Mucosa of descending colon (tissue), 3 donors: ENCODE measurements at regions not wholly inside any gene's neighbourhood (a gene's known extent, or its start where the extent isn't known, plus 50 kb on each side); places are given as distances from the start of the nearest gene placed in this dataset.

Experiments
- ATAC-seq: fragments of 200-7000 bp; cut with Tn5 transposase; one replicate; pipeline ENCODE4 v1.9.1; 2020; ENCODE audit warnings: mild to moderate bottlenecking, moderate library complexity
- DNase-seq, 3 donors: peaks; one replicate each; pipeline ENCODE4 v3.0.0-alpha.2; 2020
- H3K36me3 ChIP-seq: fragments of 200-600 bp; one replicate; pipeline ENCODE4 v1.8.0; 2021; ENCODE audit warnings: low read depth, mild to moderate bottlenecking
- H3K4me1 ChIP-seq: fragments of 200-600 bp; one replicate; pipeline ENCODE4 v1.8.0; 2021; ENCODE audit warnings: low read depth, mild to moderate bottlenecking
- H3K4me3 ChIP-seq: fragments of 200-600 bp; one replicate; pipeline ENCODE4 v1.8.0; 2021; ENCODE audit warnings: mild to moderate bottlenecking
- H3K9me3 ChIP-seq: fragments of 200-600 bp; one replicate; pipeline ENCODE4 v1.8.0; 2021; ENCODE audit warnings: mild to moderate bottlenecking
- intact Hi-C, 2 donors: fragments of 100-400 bp; cut with DNase I in 1 of 2; cut with micrococcal nuclease in 1 of 2; formaldehyde crosslinking; loops; one replicate each; pipeline versions ENCODE4 v1.11.0 to v1.11.1; 2022; cut with DNase I, micrococcal nuclease
- TF ChIP-seq, protein P1 (sequence below): fragments of 200-600 bp; IDR thresholded peaks from one replicate; pipeline ENCODE4 v1.8.0; 2022; ENCODE audit warnings: antibody characterized with exemption, mild to moderate bottlenecking
- donor health status: DM: no; HTN: no; CAD: no; lungs with moderate emphysema.
- donor health status: DM: no; HTN: no; CAD: no.
- donor health status: DM: no; HTN: yes; CAD: no.

DNA sequence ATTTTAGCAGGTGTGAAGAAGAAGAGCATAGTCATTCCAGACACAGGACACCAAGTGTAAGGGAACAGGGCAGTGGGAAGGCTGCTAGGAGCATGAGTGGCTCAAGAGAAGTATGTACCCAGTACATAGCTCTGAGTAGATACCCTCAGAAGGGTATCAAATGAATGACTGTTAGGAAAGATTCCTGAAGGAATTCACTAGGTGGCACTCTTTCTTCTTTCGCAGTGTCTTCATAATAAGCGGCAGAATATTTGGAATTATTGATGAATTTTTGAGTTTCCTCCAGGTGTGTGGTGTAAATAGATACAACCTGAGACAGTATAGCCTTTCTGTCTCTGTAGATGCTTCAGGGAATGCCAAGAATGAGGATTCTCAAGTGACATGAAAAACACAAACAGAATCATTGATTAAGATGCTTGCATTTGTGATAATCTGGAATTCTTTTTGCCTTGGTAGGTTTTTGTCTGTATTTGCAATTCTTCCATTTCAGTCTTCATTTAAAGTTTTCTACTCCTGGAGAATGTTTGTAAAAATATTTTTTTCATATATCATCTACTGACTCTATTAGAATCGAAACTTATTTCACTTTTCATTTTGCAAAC, 264.3 kb upstream of the RIMS1 start:
- H3K36me3 ChIP-seq = no peaks in the 10 kb centered on the region
- H3K4me3 ChIP-seq = no peak overlapping the region
- no peaks in the 10 kb centered on the region for H3K4me1 ChIP-seq
- peaks cover 8% of the 10 kb centered on the region for H3K9me3 ChIP-seq
- ATAC-seq (no peak), DNase-seq (no peak)
- TF ChIP-seq, protein P1, sequence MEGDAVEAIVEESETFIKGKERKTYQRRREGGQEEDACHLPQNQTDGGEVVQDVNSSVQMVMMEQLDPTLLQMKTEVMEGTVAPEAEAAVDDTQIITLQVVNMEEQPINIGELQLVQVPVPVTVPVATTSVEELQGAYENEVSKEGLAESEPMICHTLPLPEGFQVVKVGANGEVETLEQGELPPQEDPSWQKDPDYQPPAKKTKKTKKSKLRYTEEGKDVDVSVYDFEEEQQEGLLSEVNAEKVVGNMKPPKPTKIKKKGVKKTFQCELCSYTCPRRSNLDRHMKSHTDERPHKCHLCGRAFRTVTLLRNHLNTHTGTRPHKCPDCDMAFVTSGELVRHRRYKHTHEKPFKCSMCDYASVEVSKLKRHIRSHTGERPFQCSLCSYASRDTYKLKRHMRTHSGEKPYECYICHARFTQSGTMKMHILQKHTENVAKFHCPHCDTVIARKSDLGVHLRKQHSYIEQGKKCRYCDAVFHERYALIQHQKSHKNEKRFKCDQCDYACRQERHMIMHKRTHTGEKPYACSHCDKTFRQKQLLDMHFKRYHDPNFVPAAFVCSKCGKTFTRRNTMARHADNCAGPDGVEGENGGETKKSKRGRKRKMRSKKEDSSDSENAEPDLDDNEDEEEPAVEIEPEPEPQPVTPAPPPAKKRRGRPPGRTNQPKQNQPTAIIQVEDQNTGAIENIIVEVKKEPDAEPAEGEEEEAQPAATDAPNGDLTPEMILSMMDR = no peak
- intact Hi-C loops = no loop called here

- intact Hi-C loops = no loop called here
- Histone ChIP-seq H3K9me3 (no peaks in the 10 kb centered on the region), H3K36me3 (no peaks in the 10 kb centered on the region), H3K4me3 (no peak overlapping the region), H3K4me1 (no peaks in the 10 kb centered on the region)
- DNase-seq (no peak), ATAC-seq (no peak)
- TF ChIP-seq, protein P1 = no peak
Observed at GRCh38 chr6:71642120-71642519, 244.2 kb upstream of the RIMS1 start.

GRCh38 chr6:71642793-71643192, 243.6 kb upstream of the RIMS1 start:
- no peaks in the 10 kb centered on the region for H3K9me3 ChIP-seq
- DNase-seq (no peak), ATAC-seq (no peak)
- H3K36me3 ChIP-seq = no peaks in the 10 kb centered on the region
- TF ChIP-seq, protein P1 = no peak
- H3K4me1 ChIP-seq = no peaks in the 10 kb centered on the region
- no peak overlapping the region for H3K4me3 ChIP-seq
- intact Hi-C loops = no loop called here

GRCh38 chr6:71645299-71645698, 241.1 kb upstream of the RIMS1 start:
- no peaks in the 10 kb centered on the region for H3K4me1 ChIP-seq
- H3K4me3 ChIP-seq = no peak overlapping the region
- no peak for DNase-seq
- intact Hi-C loops = no loop called here
- no peak for ATAC-seq
- TF ChIP-seq, protein P1 = no peak
- no peaks in the 10 kb centered on the region for H3K36me3 ChIP-seq
- no peaks in the 10 kb centered on the region for H3K9me3 ChIP-seq

DNA sequence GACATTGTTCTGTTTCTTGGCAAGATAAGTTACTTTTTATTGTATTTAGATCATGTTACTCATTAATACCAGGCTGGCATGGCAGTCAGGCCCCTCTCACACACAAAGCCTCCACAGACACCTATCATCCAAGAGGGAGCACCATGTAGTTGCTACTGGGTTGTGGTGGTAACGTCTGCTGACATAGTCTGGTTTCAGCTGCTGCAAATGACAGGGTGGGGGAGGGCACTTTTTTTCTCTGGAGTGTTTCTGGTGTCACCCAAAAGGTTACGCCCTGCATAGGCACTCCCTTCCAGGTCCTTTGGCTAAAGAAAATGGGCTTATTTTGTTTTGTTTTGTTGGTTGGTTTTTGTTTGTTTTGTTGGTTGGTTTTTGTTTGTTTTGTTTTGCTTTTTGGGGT, 236.4 kb upstream of the RIMS1 start:
- no peaks in the 10 kb centered on the region for H3K4me1 ChIP-seq
- TF ChIP-seq, protein P1 = no peak
- H3K36me3 ChIP-seq = no peaks in the 10 kb centered on the region
- intact Hi-C loops = no loop called here
- H3K4me3 ChIP-seq = no peak overlapping the region
- no peaks in the 10 kb centered on the region for H3K9me3 ChIP-seq
- ATAC-seq = no peak
- DNase-seq = no peak

- intact Hi-C loops = no loop called here
- no peaks in the 10 kb centered on the region for H3K9me3 ChIP-seq
- H3K4me1 ChIP-seq = no peaks in the 10 kb centered on the region
- no peaks in the 10 kb centered on the region for H3K36me3 ChIP-seq
- TF ChIP-seq, protein P1 = no peak
- no peak for ATAC-seq
- DNase-seq = no peak
- no peak overlapping the region for H3K4me3 ChIP-seq
Observed at GRCh38 chr6:71651636-71652035, 234.7 kb upstream of the RIMS1 start.
